HCT116 (cell line): ENCODE measurements at regions not wholly inside any gene's neighbourhood (a gene's known extent, or its start where the extent isn't known, plus 50 kb on each side); places are given as distances from the start of the nearest gene placed in this dataset.

Experiments used
- EGR1 ChIP-seq: IDR thresholded peaks from 2 replicates; pipeline ENCODE4 v1.6.1; 2012; ENCODE audit warnings: low read depth
- EZH2 ChIP-seq: fragments of 200-600 bp; sonication (generic); IDR thresholded peaks from 2 replicates; pipeline ENCODE4 v1.6.1; 2017; ENCODE audit warnings: antibody characterized with exemption, mixed run types
- JUND ChIP-seq: IDR thresholded peaks from 2 replicates; pipeline ENCODE4 v1.6.1; 2012
- POLR2A ChIP-seq: IDR thresholded peaks from 2 replicates; pipeline ENCODE4 v1.7.0; 2011; ENCODE audit warnings: borderline replicate concordance; ENCODE audit not compliant: insufficient read depth, insufficient read length; ENCODE audit errors: extremely low read depth
- POLR2AphosphoS5 ChIP-seq: IDR thresholded peaks from 2 replicates; pipeline ENCODE4 v1.6.1; 2011; ENCODE audit warnings: mild to moderate bottlenecking, low read depth, low read length, moderate library complexity
- RAD21 ChIP-seq: IDR thresholded peaks from 2 replicates; pipeline ENCODE4 v1.6.1; 2012; ENCODE audit warnings: low read depth, mild to moderate bottlenecking
- YY1 ChIP-seq: IDR thresholded peaks from 2 replicates; pipeline ENCODE4 v1.6.1; 2011; ENCODE audit warnings: low read length, low read depth, moderate library complexity, mild to moderate bottlenecking; ENCODE audit not compliant: insufficient replicate concordance; ENCODE audit errors: extremely low read depth
- TF ChIP-seq, protein P1 (sequence below): IDR thresholded peaks from 2 replicates; pipeline ENCODE4 v1.6.1; 2012; ENCODE audit warnings: low read depth
- TF ChIP-seq, protein P2 (sequence below), 3 experiments: fragments of 200-600 bp in 1 of 3; sonication (generic) in 1 of 3; IDR thresholded peaks in 2 of 3; conservative IDR thresholded peaks in 1 of 3; 2 replicates each; pipeline ENCODE4 v1.5.1; 2012 to 2017; ENCODE audit warnings: low read depth in 2 of 3, low read length in 2 of 3, antibody characterized with exemption in 1 of 3, borderline replicate concordance in 1 of 3, control low read depth in 1 of 3, mild to moderate bottlenecking in 1 of 3, mixed read lengths in 1 of 3, mixed run types in 1 of 3, moderate library complexity in 1 of 3; ENCODE audit not compliant: insufficient read depth in 1 of 3
- TF ChIP-seq, protein P3 (sequence below): IDR thresholded peaks from 2 replicates; pipeline ENCODE4 v1.6.1; 2012

DNA sequence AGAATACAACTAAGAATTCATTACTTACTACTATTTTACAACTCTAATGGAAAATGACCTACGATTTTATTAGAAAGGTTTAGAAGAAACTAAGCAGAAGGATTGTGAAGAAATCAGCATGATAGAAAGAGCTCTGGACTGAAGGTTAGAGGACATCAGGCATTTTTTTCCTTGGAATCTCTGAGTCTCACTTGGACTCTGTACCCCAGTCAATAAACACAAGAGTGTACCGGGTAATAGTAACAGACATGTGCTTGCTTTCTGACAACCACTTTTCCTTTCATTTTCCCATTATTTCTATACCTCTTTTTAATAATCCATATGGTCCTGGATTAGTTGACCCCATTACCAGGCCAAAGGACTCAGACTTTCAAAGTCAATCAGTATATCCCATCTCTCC lies 1240.9 kb upstream of the LRRTM3 start:
- TF ChIP-seq JUND (no peak), RAD21 (no peak), POLR2AphosphoS5 (no peak), POLR2A (no peak), EGR1 (no peak), YY1 (no peak), EZH2 (no peak)
- TF ChIP-seq, protein P1, sequence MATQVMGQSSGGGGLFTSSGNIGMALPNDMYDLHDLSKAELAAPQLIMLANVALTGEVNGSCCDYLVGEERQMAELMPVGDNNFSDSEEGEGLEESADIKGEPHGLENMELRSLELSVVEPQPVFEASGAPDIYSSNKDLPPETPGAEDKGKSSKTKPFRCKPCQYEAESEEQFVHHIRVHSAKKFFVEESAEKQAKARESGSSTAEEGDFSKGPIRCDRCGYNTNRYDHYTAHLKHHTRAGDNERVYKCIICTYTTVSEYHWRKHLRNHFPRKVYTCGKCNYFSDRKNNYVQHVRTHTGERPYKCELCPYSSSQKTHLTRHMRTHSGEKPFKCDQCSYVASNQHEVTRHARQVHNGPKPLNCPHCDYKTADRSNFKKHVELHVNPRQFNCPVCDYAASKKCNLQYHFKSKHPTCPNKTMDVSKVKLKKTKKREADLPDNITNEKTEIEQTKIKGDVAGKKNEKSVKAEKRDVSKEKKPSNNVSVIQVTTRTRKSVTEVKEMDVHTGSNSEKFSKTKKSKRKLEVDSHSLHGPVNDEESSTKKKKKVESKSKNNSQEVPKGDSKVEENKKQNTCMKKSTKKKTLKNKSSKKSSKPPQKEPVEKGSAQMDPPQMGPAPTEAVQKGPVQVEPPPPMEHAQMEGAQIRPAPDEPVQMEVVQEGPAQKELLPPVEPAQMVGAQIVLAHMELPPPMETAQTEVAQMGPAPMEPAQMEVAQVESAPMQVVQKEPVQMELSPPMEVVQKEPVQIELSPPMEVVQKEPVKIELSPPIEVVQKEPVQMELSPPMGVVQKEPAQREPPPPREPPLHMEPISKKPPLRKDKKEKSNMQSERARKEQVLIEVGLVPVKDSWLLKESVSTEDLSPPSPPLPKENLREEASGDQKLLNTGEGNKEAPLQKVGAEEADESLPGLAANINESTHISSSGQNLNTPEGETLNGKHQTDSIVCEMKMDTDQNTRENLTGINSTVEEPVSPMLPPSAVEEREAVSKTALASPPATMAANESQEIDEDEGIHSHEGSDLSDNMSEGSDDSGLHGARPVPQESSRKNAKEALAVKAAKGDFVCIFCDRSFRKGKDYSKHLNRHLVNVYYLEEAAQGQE: no peak
- TF ChIP-seq, protein P2, sequence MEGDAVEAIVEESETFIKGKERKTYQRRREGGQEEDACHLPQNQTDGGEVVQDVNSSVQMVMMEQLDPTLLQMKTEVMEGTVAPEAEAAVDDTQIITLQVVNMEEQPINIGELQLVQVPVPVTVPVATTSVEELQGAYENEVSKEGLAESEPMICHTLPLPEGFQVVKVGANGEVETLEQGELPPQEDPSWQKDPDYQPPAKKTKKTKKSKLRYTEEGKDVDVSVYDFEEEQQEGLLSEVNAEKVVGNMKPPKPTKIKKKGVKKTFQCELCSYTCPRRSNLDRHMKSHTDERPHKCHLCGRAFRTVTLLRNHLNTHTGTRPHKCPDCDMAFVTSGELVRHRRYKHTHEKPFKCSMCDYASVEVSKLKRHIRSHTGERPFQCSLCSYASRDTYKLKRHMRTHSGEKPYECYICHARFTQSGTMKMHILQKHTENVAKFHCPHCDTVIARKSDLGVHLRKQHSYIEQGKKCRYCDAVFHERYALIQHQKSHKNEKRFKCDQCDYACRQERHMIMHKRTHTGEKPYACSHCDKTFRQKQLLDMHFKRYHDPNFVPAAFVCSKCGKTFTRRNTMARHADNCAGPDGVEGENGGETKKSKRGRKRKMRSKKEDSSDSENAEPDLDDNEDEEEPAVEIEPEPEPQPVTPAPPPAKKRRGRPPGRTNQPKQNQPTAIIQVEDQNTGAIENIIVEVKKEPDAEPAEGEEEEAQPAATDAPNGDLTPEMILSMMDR (IDR thresholded peaks at IDR 0.05 in 2 of 3, conservative IDR thresholded peaks at IDR 0.05 in 1 of 3; ENCODE audit: borderline replicate concordance in 1 of 3, insufficient read depth in 1 of 3, low read depth in 2 of 3, low read length in 2 of 3): no peak
- TF ChIP-seq, protein P3, sequence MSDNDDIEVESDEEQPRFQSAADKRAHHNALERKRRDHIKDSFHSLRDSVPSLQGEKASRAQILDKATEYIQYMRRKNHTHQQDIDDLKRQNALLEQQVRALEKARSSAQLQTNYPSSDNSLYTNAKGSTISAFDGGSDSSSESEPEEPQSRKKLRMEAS: no peak
